NCI-H774 (cell line): ENCODE measurements at regions not wholly inside any gene's neighbourhood (a gene's known extent, or its start where the extent isn't known, plus 50 kb on each side); places are given as distances from the start of the nearest gene placed in this dataset.

Source experiments
- DNase-seq: peaks from one replicate; lab custom pipeline; 2025; lab: John Stamatoyannopoulos, UW

- DNase-seq = no peak
Observed at GRCh38 chr3:9301091-9301490, 51.6 kb upstream of the SRGAP3 start.

- no peak for DNase-seq
Observed at GRCh38 chr3:9301798-9302197, 52.4 kb upstream of the SRGAP3 start.

GRCh38 chr3:9302425-9303181 lies 53.2 kb upstream of the SRGAP3 start:
- peak; percentile 58 for DNase-seq

GRCh38 chr3:9308298-9308990 lies 54.4 kb upstream of the THUMPD3 start:
- DNase-seq = no peak

GRCh38 chr3:9310043-9310442 lies 52.8 kb upstream of the THUMPD3 start:
- DNase-seq = no peak

GRCh38 chr3:9311228-9311627 lies 51.6 kb upstream of the THUMPD3 start:
- DNase-seq = no peak
